ENCODE measurements at regions not wholly inside any gene's neighbourhood (a gene's known extent, or its start where the extent isn't known, plus 50 kb on each side); places are given as distances from the start of the nearest gene placed in this dataset.

DNA sequence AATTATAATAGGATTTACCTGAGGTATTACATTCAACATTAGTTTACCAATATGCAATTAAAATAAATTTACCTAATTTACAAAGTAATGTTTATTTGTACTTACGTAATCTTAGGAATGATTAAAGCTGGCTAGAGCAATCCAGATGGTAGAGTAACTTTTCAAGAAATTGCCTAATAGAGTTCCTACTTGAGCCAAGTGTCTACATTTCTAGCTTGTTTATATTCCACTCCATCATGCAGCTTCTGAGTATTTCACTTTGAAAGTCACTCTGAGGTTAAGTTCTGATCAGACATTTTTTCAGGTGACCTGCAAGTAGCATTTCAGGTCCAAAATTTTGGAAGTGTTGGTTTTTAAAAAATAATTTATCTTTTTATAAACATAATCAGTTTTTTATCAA, 1080.7 kb downstream of the TRHDE start:
- TF ChIP-seq, protein P1, sequence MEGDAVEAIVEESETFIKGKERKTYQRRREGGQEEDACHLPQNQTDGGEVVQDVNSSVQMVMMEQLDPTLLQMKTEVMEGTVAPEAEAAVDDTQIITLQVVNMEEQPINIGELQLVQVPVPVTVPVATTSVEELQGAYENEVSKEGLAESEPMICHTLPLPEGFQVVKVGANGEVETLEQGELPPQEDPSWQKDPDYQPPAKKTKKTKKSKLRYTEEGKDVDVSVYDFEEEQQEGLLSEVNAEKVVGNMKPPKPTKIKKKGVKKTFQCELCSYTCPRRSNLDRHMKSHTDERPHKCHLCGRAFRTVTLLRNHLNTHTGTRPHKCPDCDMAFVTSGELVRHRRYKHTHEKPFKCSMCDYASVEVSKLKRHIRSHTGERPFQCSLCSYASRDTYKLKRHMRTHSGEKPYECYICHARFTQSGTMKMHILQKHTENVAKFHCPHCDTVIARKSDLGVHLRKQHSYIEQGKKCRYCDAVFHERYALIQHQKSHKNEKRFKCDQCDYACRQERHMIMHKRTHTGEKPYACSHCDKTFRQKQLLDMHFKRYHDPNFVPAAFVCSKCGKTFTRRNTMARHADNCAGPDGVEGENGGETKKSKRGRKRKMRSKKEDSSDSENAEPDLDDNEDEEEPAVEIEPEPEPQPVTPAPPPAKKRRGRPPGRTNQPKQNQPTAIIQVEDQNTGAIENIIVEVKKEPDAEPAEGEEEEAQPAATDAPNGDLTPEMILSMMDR (conservative IDR thresholded peaks at IDR 0.05; ENCODE audit: low read length), result no peak
- no peak for TF ChIP-seq EZH2phosphoT487 (IDR thresholded peaks at IDR 0.05; ENCODE audit: borderline replicate concordance)
- no peaks in the 10 kb centered on the region for H3K27me3 ChIP-seq (ENCODE audit: insufficient read depth, low read length, poor library complexity, severe bottlenecking)

DNA sequence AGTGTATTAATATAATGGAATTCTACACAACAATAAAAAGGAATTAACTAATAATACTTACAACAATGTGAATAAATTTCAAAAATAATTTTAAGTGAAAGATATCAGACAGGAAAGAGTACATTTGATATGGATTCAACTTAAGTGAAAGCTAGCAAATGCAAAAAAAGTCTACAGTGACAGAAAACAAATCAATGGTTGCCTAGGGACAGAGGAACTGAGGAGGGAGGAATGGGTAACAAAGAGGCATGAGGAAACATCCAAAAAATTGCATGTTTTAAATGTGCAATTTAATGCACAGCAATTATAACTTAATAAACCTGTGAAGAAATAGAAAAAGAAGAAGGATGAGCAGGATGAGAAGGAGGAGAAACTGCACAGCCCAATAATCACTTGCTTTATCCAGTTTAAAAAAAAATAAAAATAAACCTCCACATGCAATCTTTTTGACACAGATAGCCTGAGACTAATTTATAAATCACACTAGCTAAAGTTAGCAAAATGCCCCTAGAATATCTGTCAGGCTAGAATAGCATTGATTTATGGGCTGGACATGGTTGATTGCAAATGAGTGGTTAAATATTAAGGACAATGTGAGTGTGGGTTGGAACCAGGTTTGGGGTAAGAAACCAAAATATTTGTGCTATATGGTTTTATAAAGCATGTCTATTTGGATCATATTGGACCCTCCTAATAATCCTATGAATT, 1089.1 kb downstream of the TRHDE start:
- no peaks in the 10 kb centered on the region for H3K36me3 ChIP-seq (ENCODE audit: insufficient read depth, low read length)

More for the DNA sequence above, 1080.7 kb downstream of the TRHDE start:
- H3K9ac ChIP-seq (ENCODE audit: low read depth, low read length, poor library complexity, severe bottlenecking), result no peak overlapping the region
- H3K9me2 ChIP-seq (replicated peaks; ENCODE audit: low read depth, low read length), result no peaks in the 10 kb centered on the region
- no peaks in the 10 kb centered on the region for H3K4me1 ChIP-seq (ENCODE audit: insufficient read depth, low read length, poor library complexity, severe bottlenecking)
- no peaks in the 10 kb centered on the region for H3K36me3 ChIP-seq (ENCODE audit: insufficient read depth, low read length)
- H3K9me3 ChIP-seq (ENCODE audit: insufficient read depth, low read depth, low read length), result peaks cover 3% of the 10 kb centered on the region; the same call in 1 of the 2 replicates
- no peaks in the 10 kb centered on the region for H3K79me2 ChIP-seq (ENCODE audit: insufficient read depth, low read length)
- no peak overlapping the region for H2AFZ ChIP-seq (ENCODE audit: low read length)
- H3K4me2 ChIP-seq (ENCODE audit: low read depth, low read length, poor library complexity, severe bottlenecking), result no peak overlapping the region
- H4K20me1 ChIP-seq (ENCODE audit: insufficient read depth, low read length, poor library complexity, severe bottlenecking), result no peaks in the 10 kb centered on the region
- no peaks in the 10 kb centered on the region for H3F3A ChIP-seq (ENCODE audit: low read depth)
- no peak overlapping the region for H3K4me3 ChIP-seq (ENCODE audit: low read length, poor library complexity, severe bottlenecking)

DNA sequence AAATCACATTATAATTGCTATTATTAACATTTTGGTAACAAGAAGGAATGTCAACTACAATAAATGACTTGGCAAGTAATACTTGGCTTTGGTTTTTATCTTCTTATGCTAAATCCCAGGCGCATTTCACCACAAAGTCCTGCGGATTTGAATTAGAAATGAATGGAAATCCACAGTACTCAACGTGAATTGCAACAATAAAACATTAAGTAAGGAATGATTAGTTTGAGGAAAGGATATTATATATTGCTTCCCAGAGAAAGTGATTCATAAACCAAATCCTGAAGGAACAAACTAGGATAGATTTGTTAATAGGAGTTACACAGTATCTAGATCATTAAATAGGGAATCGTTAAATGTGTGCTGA, 1089.7 kb downstream of the TRHDE start:
- Histone ChIP-seq H3K9me3 (ENCODE audit: insufficient read depth, low read depth, low read length) (no peaks in the 10 kb centered on the region), H3K4me3 (ENCODE audit: low read length, poor library complexity, severe bottlenecking) (no peak overlapping the region), H2AFZ (ENCODE audit: low read length) (no peak overlapping the region), H3F3A (ENCODE audit: low read depth) (no peaks in the 10 kb centered on the region), H3K4me2 (ENCODE audit: low read depth, low read length, poor library complexity, severe bottlenecking) (no peak overlapping the region), H3K36me3 (ENCODE audit: insufficient read depth, low read length) (no peaks in the 10 kb centered on the region), H3K9me2 (replicated peaks; ENCODE audit: low read depth, low read length) (no peaks in the 10 kb centered on the region), H3K27me3 (ENCODE audit: insufficient read depth, low read length, poor library complexity, severe bottlenecking) (no peaks in the 10 kb centered on the region), H3K9ac (ENCODE audit: low read depth, low read length, poor library complexity, severe bottlenecking) (no peak overlapping the region), H4K20me1 (ENCODE audit: insufficient read depth, low read length, poor library complexity, severe bottlenecking) (no peaks in the 10 kb centered on the region), H3K4me1 (ENCODE audit: insufficient read depth, low read length, poor library complexity, severe bottlenecking) (no peaks in the 10 kb centered on the region), H3K79me2 (ENCODE audit: insufficient read depth, low read length) (no peaks in the 10 kb centered on the region)
- TF ChIP-seq, protein P1 (conservative IDR thresholded peaks at IDR 0.05; ENCODE audit: low read length), result no peak
- no peak for TF ChIP-seq EZH2phosphoT487 (IDR thresholded peaks at IDR 0.05; ENCODE audit: borderline replicate concordance)

More for the DNA sequence above, 1089.1 kb downstream of the TRHDE start:
- no peaks in the 10 kb centered on the region for H3K27me3 ChIP-seq (ENCODE audit: insufficient read depth, low read length, poor library complexity, severe bottlenecking)
- no peak overlapping the region for H2AFZ ChIP-seq (ENCODE audit: low read length)
- no peaks in the 10 kb centered on the region for H3F3A ChIP-seq (ENCODE audit: low read depth)
- H3K9ac ChIP-seq (ENCODE audit: low read depth, low read length, poor library complexity, severe bottlenecking), result no peak overlapping the region
- H3K79me2 ChIP-seq (ENCODE audit: insufficient read depth, low read length), result no peaks in the 10 kb centered on the region
- TF ChIP-seq, protein P1 (conservative IDR thresholded peaks at IDR 0.05; ENCODE audit: low read length), result no peak
- TF ChIP-seq EZH2phosphoT487 (IDR thresholded peaks at IDR 0.05; ENCODE audit: borderline replicate concordance), result no peak
- H3K4me3 ChIP-seq (ENCODE audit: low read length, poor library complexity, severe bottlenecking), result no peak overlapping the region
- H3K4me1 ChIP-seq (ENCODE audit: insufficient read depth, low read length, poor library complexity, severe bottlenecking), result no peaks in the 10 kb centered on the region
- H3K9me3 ChIP-seq (ENCODE audit: insufficient read depth, low read depth, low read length), result 0 out of 2 replicates have a peak, but pooled peaks cover 1% of the 10 kb centered on the region
- H3K4me2 ChIP-seq (ENCODE audit: low read depth, low read length, poor library complexity, severe bottlenecking), result no peak overlapping the region
- H4K20me1 ChIP-seq (ENCODE audit: insufficient read depth, low read length, poor library complexity, severe bottlenecking), result no peaks in the 10 kb centered on the region
- H3K9me2 ChIP-seq (replicated peaks; ENCODE audit: low read depth, low read length), result no peaks in the 10 kb centered on the region

Data from Loucy (cell line).